ENCODE measurements at regions not wholly inside any gene's neighbourhood (a gene's known extent, or its start where the extent isn't known, plus 50 kb on each side); places are given as distances from the start of the nearest gene placed in this dataset.

DNA sequence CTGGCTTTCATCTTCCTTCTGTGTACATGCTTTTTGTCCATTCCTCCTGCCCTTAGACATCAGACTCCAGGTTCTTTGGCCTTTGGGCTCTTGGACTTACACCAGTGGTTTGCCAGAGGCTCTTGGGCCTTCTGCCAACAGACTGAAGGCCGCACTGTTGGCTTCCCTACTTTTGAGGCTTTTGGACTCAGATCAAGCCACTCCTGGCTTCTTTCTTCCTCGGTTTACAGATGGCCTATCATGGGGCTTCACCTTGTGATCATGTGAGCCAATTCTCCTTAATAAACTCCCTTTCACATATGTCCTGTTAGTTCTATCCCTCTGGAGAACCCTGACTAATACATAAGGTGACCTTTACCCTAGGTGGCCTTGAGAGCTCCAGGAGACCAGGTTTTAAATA lies 189.1 kb upstream of the CCNG1 start:
- TF ChIP-seq EZH2 (IDR thresholded peaks at IDR 0.05; ENCODE audit: borderline replicate concordance, low read depth, low read length, severe bottlenecking) (no peak), CTCF (IDR thresholded peaks at IDR 0.05; ENCODE audit: borderline replicate concordance, extremely low read depth, low read length, poor library complexity, severe bottlenecking) (no peak)

All from DND-41 (cell line).